ENCODE measurements at regions not wholly inside any gene's neighbourhood (a gene's known extent, or its start where the extent isn't known, plus 50 kb on each side); places are given as distances from the start of the nearest gene placed in this dataset.
A peak's percentile ranks its signal among the peaks of the same experiment; 100 is the strongest.
"Not testable (repeated sequence)": the region's sequence is repeated elsewhere in the genome, so short reads cannot be mapped to it uniquely, and the experiment has no call there.

DNA sequence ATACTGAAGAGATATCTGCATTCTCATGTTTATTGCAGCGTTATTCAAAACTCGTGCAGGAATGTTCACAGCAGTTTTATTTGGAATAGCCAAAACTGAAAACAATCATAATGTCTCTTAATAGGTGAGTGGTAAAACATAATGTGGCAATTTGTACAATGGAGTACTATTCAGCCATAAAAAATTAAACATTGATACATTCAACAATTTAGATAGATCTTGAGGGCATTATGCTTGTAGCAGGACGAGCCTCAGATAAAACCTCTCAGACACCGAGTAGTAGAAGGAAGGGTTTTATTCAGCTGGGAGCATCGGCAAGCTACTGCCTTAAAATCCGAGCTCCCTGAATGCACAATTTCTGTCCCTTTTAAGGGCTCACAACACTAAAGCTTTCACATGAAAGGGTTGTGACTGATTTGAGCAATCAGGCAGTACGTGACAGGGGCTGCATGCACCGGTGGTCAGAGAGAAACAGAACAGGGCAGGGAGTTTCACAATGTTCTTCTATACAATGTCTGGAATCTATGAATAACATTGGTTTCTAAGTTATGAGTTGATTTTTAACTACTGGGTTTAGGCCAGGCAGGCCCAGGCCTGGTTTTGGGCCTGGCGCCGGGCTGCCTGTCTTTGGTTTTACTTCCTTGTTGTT lies 195.3 kb upstream of the PRSS16 start:
- DNase-seq (ENCODE audit: low spot score): not testable (repeated sequence)

DNA sequence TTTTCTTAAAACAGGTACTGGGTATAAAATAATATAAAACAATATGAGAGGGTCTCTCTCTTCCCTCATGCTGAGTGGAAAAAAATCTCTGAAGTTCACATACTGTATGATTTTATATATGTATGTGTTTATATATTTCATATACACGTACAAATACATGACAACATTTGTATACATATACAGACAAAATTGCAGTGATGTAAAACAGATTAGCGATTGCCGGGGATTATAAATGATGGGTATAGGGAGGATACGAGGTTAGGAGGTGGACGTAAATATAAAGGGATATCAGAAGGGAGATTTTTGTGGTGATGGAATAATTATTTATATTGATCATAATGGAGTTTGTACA lies 194.8 kb upstream of the PRSS16 start:
- DNase-seq (ENCODE audit: low spot score): no peak

DNA sequence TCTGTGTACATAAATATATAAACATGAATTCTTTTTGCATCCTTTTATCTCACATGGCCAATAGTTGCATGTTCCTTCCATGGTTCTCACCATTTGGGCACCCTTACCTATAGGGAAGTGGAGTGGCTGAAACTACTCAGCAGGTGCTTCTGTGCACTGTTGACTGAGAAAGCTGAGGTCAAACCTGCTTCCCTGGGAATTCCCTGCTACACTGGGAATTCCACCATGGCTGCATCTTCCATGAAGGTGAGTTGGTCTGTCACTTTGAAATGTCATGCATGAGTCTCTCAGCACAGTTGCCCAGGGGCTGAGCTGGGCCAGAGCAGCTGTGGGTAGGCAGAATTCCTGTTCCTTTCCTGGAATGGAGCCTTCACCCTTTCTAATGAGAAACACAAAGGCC lies 193.8 kb upstream of the PRSS16 start:
- DNase-seq (ENCODE audit: low spot score): no peak

DNA sequence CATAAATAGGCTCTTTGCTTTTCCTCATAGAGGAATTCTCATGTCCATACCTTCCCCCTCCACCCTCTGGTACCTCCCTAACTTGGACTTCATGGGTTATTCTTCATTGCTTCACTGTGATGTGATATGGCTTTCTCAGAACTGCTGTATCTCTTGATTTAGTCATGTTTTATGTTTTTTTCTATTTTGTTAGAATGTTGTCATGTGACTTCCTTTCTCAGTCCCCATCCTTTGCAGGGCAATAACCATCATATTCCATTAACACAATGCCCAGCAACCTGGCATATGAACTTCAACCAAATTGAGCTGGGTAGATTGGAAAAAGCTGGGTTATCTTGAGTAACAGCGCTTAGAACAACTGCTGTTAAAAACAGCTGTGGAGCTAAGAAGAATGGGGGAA lies 190.9 kb upstream of the PRSS16 start:
- DNase-seq (ENCODE audit: low spot score): no peak

DNA sequence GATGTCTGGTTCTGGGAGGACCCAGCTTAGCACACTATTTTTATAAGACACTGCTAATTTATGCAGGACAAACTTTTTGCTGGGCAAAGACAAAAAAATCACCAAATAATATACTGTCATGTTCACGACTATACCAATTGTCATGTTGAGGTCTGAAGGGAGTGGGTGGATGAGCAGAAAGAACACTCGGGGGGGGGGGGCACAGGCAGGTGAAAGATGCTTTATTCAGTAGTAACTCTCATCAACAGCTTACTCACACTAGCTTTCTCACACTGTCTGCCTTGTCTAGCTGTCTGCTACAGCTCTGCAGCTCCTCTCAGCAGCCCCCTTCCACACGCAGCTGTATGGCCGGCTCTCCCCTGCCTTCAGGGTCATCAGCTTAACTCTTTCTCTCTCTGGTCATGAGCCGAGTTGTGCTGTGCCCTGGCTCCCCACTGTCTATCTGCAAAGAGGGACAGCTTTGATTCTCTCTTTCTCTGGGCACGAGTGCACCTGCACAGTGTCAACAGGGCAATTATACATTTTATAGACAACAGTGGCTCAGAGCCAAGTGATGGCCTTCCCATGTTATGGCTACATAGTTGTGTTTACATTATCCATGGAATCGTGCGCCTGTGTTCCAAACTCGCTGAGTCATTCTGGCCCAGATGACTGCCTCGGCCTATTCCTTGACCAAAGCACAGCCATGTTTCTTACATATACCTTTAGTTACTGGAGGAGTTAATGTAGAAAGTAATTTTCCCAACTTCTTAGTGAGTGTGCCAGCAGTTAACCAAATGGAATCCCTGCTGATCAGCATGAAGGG lies 187.7 kb upstream of the PRSS16 start:
- DNase-seq (ENCODE audit: low spot score): no peak

DNA sequence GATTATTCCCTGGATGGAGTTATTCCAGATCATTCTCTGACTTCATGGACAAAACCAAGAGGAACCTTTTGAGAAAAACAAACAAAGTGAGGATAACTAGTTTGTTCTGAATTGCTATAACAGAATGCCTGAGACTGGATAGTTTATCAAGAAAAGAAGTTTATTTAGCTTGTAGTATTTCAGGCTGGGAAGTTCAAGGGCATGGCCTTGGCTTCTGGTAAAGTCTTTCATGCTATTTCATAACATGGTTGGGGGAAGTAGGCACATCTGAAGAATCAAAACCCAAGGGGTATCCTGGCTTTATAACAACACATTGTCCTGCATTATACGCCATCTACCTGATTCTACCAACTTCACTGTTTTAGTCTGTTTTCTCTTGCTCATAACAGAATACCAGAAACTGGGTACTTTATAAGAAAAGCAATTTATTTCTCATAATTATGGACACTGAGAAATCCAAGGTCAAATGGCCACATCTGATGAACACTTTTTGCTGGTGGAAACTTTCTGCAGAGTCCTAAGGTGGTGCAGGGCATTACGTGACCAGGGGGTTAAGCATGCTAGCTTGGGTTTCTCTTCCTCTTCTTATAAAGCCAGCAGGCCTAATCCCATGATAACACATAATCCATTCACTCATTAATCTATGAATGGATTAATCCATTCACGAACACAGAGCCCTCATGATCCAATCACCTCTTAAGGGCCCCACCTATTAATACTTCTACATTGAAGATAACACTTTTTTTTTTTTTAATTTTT lies 186.1 kb upstream of the PRSS16 start:
- no peak for DNase-seq (ENCODE audit: low spot score)

DNA sequence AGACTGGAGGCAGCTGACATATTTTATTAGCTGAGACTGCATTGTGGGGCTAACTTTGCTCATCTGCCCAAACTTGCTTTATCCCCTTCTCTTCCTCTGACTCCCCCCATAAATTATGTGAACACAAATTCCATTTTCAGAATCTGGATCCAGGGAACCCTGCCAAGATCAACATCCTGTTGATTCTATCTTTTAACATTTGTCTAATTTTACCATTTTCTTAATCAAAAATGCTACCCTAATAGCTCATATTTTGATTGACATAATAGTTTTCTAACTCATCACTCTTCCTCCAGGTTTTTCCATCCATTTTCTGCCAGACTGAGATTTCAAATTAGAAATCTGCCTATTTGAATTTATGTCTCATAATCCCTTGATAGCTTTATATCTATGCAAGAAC lies 184.7 kb upstream of the PRSS16 start:
- no peak for DNase-seq (ENCODE audit: low spot score)

DNA sequence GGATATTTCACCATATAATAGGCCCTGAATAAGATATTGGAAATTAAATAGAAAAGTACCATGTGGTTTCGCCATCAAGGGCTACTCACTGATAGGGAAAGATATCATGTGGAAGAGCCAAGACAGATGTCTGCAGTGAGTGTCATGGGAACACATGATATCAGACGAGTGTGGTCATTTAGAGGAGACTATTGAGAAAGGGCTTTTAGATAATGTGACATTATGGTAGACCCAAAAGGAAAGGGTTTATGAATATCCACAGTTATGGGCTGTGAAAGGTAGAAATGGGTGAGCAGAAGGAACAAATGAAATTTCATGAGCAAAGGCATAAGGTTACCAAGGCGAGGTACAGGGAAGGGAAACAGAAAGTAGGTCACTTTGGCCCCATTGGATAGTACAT lies 182.3 kb upstream of the PRSS16 start:
- DNase-seq (ENCODE audit: low spot score): no peak

DNA sequence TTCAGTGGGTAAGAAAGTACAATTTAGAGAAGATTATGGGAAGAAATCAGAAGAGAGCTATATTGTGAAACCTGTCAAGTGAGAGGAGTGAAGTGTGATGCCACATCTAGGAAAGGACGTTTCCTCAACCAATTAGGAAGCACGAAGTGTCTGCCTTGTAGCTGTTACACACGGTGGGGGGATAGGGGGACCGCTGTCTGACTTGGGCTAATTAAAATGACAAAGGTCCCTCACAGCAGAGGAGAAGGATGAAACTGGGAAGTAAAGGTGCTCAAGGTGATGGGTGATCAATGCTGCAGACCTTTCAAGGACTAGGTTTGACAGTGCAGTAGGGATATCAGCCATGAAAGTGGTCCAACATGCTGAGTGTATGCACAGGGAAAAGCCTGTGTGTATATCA lies 181.1 kb upstream of the PRSS16 start:
- DNase-seq (ENCODE audit: low spot score): no peak

DNA sequence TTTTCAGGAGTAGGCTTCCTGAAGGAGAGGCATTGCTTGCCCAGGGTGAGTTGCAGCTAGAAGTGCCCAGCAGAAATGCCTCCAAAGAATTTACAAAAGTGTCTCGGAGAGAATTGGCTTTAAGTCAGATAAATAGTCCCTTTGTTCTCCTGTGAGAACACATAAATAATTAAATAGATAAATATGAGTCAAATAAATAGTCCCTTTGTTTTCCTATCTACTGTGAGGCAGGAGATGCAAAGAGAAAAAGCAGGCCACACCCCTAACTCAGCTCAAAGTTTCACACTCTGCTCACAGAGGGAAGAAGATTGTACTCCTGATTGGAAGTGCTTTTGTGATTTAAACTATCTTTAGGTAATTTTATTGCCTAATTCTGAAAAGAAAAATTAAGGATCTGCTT lies 180.7 kb upstream of the PRSS16 start:
- no peak for DNase-seq (ENCODE audit: low spot score)

DNA sequence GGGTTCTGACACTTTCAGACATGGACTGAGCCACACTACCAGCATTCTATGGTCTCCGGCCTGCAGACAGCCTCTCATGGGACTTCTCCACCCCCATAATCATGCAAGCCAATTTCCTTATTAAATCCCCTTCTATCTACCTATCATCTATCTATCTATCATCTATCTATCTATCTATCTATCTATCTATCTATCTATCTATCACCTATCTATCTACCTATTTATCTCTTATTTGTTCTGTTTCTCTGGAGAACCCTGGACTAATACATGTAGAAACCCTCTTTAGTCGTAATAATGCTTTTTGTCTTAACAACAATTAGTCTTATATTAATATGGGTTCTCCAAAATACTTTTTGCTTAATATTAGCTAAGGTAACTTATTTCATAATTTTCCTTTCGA lies 174.1 kb upstream of the PRSS16 start:
- DNase-seq (ENCODE audit: low spot score): no peak

DNA sequence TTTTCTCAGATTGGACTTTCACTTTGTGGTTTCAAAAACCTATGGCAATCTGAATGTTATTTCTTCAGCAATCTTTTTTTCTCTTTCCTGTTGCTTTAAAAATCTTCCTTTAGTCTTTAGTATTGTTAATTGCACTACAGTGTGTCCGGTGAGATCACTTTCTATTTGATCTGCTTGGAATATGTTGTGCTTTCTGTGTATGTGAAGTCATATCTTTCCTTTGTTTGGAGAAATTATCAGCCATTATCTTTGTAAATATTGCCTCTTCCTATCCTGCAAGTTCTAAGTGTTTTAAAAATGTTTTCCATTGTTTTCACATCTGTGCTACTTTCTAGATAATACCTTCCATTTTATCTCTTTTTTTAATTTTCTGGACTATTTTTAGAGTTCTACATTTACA lies 171.4 kb upstream of the PRSS16 start:
- DNase-seq (ENCODE audit: low spot score): no peak

DNA sequence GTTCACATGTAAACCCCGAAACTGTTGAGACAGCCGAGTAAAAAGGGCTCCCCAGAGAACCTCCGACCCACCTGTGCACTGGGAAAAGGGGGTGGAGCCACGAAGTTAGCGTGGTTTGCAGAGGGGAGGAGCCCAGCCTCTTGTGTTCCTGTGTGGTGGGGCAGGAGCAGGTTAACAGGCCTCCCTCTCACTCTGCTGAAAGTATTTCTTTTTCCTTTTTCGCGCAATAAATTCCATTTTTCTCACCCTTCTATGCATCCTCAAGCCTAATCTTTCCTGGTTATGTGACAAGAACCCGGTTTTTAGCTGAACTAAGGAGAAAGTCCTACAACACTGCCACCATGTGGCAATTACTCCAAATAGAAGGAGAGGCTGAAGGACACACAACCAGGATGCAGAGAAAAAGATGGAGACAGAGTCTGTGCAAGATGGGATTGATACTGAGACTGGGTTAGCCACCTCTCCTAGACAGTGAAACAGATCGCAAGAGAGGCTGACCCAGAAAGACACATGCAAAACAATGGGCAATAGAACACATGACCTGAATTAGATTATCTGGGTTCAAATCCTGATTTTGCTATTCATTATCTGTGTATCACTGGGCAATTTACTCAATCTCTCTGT lies 168.7 kb upstream of the PRSS16 start:
- peak; percentile 55 for DNase-seq (ENCODE audit: low spot score)

DNA sequence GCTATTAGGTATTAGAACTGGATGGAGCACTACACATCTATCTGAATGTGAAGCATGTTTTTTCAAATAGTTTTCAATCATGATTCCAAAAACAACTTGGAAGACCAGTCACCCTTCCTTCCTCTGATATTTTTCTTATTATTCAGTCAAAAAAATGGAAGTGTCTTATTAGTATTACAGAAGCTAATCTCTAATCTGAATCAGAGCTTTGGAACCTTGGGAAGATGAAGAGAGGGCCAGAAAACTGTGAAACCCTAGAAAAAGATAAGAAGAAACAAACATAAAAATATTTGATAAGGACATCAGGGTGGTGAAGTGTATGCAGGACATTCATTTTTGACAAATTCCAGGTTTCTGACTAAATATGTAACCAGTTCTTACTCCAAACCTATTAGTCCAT lies 166.3 kb upstream of the PRSS16 start:
- no peak for DNase-seq (ENCODE audit: low spot score)

DNA sequence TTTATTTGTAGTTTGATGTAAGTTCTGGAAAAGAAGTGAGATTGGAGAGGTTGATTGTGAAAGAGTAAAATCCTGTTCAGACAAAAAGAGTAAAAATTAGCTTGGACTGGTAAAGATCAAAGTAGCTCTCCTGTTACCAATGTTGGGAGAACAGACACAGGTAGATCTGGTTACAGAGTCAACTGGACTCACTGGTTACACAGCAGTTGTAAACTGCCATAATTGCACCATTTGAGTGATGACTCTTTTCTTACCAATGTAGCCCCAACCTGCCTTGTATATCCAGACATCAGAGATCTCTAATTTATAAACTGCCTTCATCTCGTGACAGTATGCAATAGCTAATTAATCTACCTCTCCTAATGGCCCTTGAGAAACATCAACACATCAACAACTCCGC lies 165.6 kb upstream of the PRSS16 start:
- no peak for DNase-seq (ENCODE audit: low spot score)

DNA sequence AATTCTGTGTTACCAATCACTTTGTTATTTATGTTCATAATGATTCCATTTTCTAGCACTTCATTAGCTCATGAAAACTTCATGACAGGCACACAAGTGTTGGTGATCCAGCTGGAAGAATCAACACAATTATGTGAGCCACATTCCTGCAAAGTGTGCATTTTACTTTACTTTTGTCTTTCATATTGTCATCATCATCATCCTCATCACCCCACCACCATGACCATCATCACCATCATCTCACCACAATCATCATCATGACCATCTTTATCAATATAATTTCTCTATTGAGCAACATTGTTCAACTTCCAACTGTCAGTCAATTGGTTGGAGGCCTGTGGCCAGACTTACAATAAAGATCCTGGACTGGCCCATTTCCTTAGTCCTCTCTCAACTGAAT lies 159.4 kb upstream of the PRSS16 start:
- no peak for DNase-seq (ENCODE audit: low spot score)

DNA sequence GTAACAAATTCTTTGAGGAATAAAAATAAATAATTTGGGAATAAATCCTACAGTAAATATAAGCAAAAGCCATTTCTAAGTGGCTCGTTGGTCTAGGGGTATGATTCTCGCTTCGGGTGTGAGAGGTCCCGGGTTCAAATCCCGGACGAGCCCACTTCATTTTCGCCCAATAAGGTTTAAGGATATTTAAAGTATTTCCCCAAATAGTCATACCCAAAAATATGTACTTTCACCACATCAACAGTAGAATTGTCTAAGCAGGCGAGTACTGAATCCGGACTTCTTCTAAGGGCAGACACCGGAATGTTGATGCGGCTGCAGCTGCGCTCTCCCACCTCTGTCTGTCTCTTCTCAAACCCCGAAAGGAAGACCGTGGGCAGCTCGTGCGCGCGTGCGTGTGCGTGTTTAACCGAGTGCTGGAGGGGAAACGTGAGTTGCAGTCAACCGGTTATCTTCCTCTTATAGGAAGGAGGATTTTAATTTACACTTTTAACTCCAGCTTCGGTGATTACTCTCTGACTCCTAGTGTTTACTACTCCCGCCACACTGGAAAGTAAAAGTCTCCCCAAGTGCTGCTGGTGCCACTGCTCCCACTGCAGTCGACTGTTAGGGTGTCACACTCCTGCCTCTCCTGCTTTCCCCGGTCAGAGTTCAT lies 155.7 kb upstream of the PRSS16 start:
- peak; percentile 89 for DNase-seq (ENCODE audit: low spot score)

DNA sequence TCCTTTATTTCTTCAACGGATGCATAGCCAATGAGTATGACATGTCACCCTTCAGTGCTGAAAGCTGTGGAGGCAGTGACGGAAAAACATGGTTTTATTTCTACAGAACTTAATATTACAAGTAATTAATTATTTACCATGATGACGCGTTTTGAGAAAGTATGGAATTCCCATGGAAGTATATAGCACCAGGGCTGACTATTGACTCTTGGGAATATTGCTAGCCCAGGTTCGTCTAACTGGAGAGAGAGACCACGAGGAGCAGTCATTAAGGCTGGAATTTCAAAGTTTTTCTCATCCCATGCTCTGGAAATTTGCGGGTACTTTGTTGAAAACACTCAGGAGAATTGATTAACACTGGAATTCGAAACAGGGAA lies 155.2 kb upstream of the PRSS16 start:
- no peak for DNase-seq (ENCODE audit: low spot score)

DNA sequence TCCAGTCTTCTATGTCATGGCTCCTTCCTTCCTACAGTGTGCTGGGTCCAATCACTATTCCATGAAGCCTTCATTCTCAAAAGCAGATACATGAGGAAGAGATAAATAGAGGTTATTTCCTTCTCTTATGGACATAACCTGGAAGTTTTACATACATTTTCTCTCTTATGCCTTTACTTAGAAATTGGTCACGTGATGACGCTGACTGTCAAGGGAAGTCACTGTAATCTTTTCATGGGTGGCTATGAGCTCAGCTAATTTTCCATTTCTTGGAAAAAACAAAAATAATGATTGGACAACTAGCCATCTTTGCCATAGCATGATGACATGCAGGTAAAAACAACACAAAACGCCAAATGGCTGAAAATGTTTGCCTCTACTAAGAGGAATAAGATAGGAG lies 151.6 kb upstream of the PRSS16 start:
- DNase-seq (ENCODE audit: low spot score): no peak

DNA sequence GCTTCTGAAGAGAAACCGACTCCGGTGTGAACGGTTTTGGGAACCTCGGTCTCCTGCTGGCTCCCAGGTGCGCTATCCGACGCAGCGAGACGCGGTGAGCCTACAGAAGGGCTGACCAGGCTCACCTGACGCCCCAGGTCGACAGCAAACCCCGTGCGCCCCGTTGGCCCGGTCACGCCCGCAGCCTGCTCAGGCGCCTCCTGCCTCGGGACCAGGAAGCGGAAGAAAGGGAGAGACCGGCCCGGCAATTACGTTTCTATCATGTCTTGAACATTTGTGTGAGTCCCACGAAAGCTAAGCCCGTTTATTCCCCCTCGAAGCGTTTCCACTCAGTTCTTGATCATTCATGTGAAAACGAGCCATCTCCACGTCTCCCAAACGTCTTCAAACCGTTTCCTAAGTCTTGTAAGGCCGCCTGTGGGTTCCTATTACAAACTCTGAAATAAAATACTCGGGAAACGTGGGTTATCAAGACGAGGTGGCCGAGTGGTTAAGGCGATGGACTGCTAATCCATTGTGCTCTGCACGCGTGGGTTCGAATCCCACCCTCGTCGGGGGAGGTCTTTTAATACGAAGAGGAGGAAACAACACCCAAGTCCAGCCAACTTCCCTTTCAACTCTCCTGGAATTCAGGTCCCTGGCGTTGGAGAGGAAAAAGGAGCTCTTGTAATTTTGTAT lies 150.5 kb upstream of the PRSS16 start:
- DNase-seq (ENCODE audit: low spot score): no peak

DNA sequence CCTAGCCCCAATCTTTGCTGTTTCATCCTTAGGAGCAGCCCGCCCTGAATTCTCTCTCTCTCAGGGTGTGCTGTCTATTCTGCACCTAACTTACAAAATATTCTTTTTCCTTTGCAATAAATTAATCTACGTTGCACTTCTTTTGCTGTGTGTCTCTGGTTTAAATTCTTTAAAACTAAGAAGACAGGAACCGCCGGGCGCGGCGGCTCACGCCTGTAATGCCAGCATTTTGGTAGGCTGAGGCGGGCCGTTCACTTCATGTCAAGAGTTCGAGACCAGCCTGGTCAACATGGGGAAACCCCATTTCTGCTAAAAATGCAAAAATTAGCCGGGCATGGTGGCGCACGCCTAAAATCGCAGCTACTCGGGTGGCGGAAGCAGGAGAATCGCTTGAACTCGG lies 148.5 kb upstream of the PRSS16 start:
- DNase-seq (ENCODE audit: low spot score): no peak

DNA sequence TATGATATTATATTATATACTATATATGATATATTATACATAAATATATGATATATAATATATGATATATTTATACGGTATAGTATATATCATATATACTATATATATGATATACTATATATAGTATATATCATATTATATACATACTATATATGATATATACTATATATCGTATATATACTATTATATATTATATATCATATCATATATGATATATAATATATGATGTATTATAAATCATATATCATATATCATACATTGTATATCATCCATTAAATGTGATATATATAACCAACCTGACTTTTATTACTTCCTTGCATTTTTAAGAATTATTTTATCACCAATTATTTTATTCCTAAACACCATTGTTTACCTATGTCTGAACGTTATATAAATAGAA lies 146.6 kb upstream of the PRSS16 start:
- no peak for DNase-seq (ENCODE audit: low spot score)

Measured in H4 (cell line).